Hypothalamus (tissue), 51 donors: ENCODE measurements at regions not wholly inside any gene's neighbourhood (a gene's known extent, or its start where the extent isn't known, plus 50 kb on each side); places are given as distances from the start of the nearest gene placed in this dataset.
A peak's percentile ranks its signal among the peaks of the same experiment; 100 is the strongest.

Source experiments
- DNase-seq, 51 donors: peaks; one replicate each; lab custom pipeline; 2025; lab: John Stamatoyannopoulos, UW

DNA sequence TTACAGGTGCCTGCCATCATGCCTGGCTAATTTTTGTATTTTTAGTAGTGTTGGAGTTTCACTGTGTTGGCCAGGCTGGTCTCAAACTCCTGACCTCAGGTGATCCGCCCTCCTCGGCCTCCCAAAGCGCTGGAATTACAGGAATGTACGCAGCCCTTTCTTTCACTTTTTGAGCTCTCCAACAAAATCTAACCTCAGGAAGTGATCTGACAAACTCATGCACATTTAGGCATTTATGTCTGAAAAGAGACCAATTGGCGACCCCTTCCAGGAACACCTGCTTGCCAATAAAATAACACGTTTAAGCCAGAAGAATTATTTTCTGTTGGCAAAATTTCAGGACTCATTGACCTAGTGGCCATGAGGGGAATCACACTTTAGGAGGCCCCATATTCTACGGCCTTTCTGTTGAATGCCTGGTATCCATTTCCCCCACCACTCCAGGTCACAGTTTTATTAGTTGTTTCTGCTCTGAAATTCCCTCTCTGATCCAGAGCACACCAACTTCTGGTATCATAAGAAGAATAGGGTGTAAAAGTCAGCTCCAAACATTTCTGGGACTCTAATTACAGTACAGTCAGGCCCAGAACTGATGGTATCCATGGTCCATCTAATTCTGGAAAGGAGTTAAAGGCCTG is 65.8 kb upstream of the FRMD4A start:
- DNase-seq, result no peak

- DNase-seq, result no peak
These were observed 63.5 kb upstream of the FRMD4A start for GRCh38 chr10:14394179-14394578.

DNA sequence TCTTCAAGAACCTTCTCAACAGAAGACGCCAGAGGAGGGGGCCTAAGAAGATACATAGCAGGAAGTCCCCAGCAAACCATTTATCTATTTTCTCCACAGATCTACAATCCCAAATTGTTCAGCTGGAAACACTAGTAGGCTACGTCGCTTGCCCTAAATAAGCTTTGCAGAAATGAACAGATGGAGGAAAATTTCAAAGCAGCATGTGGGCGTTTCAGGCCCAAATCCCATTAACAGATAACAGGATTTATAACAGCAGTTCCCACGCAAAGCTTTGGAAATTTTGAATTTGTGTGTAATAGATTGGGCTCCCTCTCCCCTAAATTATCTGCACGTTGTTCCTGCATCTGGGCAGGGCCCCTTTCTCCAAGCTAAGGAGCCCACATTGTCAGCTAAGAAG is 60.6 kb upstream of the FRMD4A start:
- no peak for DNase-seq

DNA sequence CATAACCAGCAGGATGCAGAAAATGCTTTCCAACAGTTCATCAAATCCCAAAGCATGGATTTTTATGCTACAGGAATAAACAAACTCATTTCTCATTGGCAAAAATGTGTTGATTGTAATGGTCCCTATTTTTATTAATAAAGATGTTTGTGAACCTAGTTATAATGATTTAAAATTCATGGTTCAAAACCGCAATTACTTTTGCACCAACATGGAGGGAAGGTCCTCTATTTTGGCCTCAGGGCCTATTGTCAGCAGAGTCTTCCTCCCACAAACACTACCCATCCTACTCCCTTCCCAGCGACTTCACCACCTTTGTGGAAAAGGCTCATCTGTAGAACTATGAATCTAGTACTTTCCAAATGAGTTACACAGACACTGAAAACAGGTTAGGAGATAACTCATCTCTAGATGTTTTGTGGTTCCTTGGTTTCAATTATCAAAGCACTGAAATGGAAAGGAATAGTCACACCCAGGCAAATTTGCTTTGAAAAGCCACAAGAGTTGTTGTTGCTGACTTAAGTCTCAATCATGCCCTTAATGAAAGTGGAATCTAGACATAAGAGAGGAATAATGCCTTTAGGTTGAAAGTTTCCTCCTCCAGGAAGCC is 59.4 kb upstream of the FRMD4A start:
- no peak for DNase-seq

GRCh38 chr10:14385596-14386593 is 55.2 kb upstream of the FRMD4A start:
- peak in 1 of 51 donors; percentile 14 for DNase-seq

DNA sequence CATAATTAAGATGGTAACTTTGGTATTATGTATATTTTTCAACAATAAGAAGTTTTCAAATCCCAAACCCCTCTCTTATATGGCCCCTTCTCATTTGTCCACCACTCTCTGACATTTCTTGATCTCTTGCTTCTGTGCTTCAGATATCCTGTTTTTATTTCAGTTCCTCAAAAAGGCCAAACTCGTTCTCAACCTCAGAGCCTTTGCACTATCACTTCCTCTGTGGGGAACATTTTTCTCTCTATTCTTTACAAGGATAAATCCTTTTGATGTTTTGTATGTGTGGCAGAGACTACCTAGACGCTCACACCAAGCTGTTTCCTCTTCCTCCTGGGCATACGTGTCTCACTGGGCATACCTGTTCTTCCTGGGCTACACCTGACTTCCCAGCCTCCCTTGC is 54.2 kb upstream of the FRMD4A start:
- no peak for DNase-seq

DNA sequence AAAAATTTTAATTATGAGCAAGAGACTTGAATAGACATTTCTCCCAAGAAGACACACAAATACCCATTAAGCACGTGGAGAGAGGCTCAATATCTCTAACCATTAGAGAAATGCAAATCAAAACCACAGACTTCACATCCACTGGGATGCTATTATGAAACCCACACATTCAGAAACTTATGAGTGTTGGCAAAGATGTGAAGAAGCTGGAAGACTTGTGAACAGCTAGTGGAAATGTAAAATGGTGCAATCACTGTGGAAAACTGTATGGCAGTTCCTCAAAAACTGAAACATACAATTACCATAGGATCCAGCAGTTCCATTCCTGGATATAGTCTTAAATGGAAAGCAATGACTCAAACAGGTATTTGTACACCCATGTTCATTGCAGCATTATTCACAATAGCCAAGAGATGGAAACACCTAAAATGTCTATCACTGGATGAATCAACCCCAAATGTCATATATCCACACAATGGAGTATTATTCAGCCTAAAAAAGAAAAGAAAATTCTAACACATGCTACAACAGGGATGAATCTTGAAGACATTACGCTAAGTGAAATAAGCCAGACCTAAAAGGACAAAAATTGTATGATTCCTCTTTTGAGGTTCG is 53.5 kb upstream of the FRMD4A start:
- DNase-seq, result no peak

- DNase-seq, result peak in 1 of 51 donors; percentile 3
These were observed 52.5 kb upstream of the FRMD4A start for GRCh38 chr10:14383266-14383665.

- no peak for DNase-seq
These were observed 51.8 kb upstream of the FRMD4A start for GRCh38 chr10:14382531-14382930.

- no peak for DNase-seq
These were observed 51.3 kb upstream of the FRMD4A start for GRCh38 chr10:14382022-14382421.

DNA sequence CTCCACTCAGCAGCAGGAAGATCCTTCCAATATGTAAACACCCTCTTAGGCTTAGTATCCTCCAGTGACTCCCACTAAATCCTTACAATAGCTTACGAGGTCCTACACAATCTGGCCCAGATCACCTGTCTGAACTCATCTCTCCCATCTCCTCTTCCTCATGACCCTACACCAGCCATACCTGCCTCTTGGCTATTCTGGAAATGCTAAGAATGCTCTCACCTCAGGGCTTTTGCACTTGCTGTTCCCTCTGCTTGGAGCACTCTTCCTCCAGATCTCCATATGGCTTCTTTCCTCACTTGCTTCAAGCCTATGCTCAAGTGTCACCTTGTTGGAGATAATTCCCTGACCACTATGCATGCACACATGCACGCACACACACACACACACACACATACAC is 50.8 kb upstream of the FRMD4A start:
- DNase-seq, result no peak

- DNase-seq, result no peak
These were observed 50.0 kb upstream of the FRMD4A start for GRCh38 chr10:14380746-14381145.
